Keratinocyte (primary cell): ENCODE measurements at regions not wholly inside any gene's neighbourhood (a gene's known extent, or its start where the extent isn't known, plus 50 kb on each side); places are given as distances from the start of the nearest gene placed in this dataset.

ENCODE experiments used
- DNase-seq: peaks from one replicate; pipeline ENCODE4 v3.0.0-alpha.2; 2011; ENCODE audit warnings: low read depth, missing footprints, low spot score
- FAIRE-seq: peaks from 2 replicates; lab custom pipeline; 2011; peaks lifted over from hg19 to GRCh38; lab: Jason Lieb, UNC
- H2AFZ ChIP-seq: 2 replicates; pipeline ENCODE4 v1.6.0; 2012; ENCODE audit warnings: low read length, control low read depth, inconsistent platforms; ENCODE audit not compliant: control insufficient read depth
- H3K27ac ChIP-seq: 2 replicates; pipeline ENCODE4 v1.5.1; 2011; ENCODE audit warnings: low read length; ENCODE audit not compliant: control insufficient read depth, insufficient read depth
- H3K27me3 ChIP-seq: 3 replicates; pipeline ENCODE4 v1.6.0; 2011; ENCODE audit warnings: low read length; ENCODE audit not compliant: control insufficient read depth, insufficient read depth; ENCODE audit errors: extremely low read depth
- H3K36me3 ChIP-seq, 2 experiments: 2 replicates in 1 of 2; 3 replicates in 1 of 2; pipeline ENCODE4 v1.5.1; 2011; ENCODE audit warnings: low read length in 2 of 2, mild to moderate bottlenecking in 1 of 2; ENCODE audit not compliant: control insufficient read depth in 2 of 2, insufficient read depth in 2 of 2; ENCODE audit errors: extremely low read depth in 1 of 2
- H3K4me1 ChIP-seq: 3 replicates; pipeline ENCODE4 v1.5.1; 2011; ENCODE audit warnings: low read length; ENCODE audit not compliant: control insufficient read depth, insufficient read depth; ENCODE audit errors: extremely low read depth
- H3K4me2 ChIP-seq: 3 replicates; pipeline ENCODE4 v1.6.0; 2011; ENCODE audit warnings: low read depth, low read length; ENCODE audit not compliant: control insufficient read depth, insufficient read depth; ENCODE audit errors: extremely low read depth
- H3K4me3 ChIP-seq, 3 experiments: fragments of 200-600 bp in 1 of 3; sonication (generic) in 1 of 3; 2 replicates in 2 of 3; 3 replicates in 1 of 3; pipeline ENCODE4 v1.5.1; 2011 to 2016; ENCODE audit warnings: low read length in 3 of 3, mild to moderate bottlenecking in 3 of 3, control low read depth in 2 of 3, inconsistent platforms in 1 of 3, low read depth in 1 of 3, mixed read lengths in 1 of 3, mixed run types in 1 of 3, moderate library complexity in 1 of 3; ENCODE audit not compliant: control insufficient read depth in 2 of 3, insufficient read depth in 2 of 3; ENCODE audit errors: extremely low read depth in 1 of 3
- H3K79me2 ChIP-seq: 2 replicates; pipeline ENCODE4 v1.6.0; 2012; ENCODE audit warnings: low read length; ENCODE audit not compliant: control insufficient read depth, insufficient read depth
- H3K9ac ChIP-seq: 3 replicates; pipeline ENCODE4 v1.6.0; 2011; ENCODE audit warnings: low read length; ENCODE audit not compliant: control insufficient read depth, insufficient read depth; ENCODE audit errors: extremely low read depth
- H3K9me1 ChIP-seq: 3 replicates; pipeline ENCODE4 v1.6.0; 2011; ENCODE audit warnings: low read length; ENCODE audit not compliant: control insufficient read depth, insufficient read depth; ENCODE audit errors: extremely low read depth
- H3K9me3 ChIP-seq: 2 replicates; pipeline ENCODE4 v1.5.1; 2012; ENCODE audit warnings: low read depth, low read length; ENCODE audit not compliant: control insufficient read depth
- H4K20me1 ChIP-seq: 3 replicates; pipeline ENCODE4 v1.6.0; 2011; ENCODE audit warnings: low read length; ENCODE audit not compliant: control insufficient read depth, insufficient read depth; ENCODE audit errors: extremely low read depth
- EZH2 ChIP-seq: IDR thresholded peaks from one replicate; pipeline ENCODE4 v1.6.1; 2012; ENCODE audit warnings: inconsistent platforms, mild to moderate bottlenecking, low read length, moderate library complexity
- dilution Hi-C: fragments of 300-500 bp; cut with MboI; formaldehyde crosslinking; loops from one replicate; pipeline ENCODE4 v1.7.0; 2020; ENCODE audit warnings: low sequenced_read_pairs; ENCODE audit not compliant: extremely low pct_ligation_motif_present
- TF ChIP-seq, protein P1 (sequence below), 3 experiments: IDR thresholded peaks in 1 of 3; conservative IDR thresholded peaks in 1 of 3; optimal IDR thresholded peaks in 1 of 3; 2 replicates in 2 of 3; 3 replicates in 1 of 3; pipeline versions ENCODE3 to v1.5.1; 2011; ENCODE audit warnings: low read length in 3 of 3, mild to moderate bottlenecking in 3 of 3, moderate library complexity in 2 of 3, control low read depth in 1 of 3, inconsistent platforms in 1 of 3; ENCODE audit not compliant: insufficient read depth in 2 of 3; ENCODE audit errors: extremely low read depth in 1 of 3

GRCh38 chr6:43954311-43955131, 172.7 kb downstream of the MRPL14 start:
- no peaks in the 10 kb centered on the region for H3K4me1 ChIP-seq
- H3K36me3 ChIP-seq: no peaks in the 10 kb centered on the region
- no peaks in the 10 kb centered on the region for H3K9me3 ChIP-seq
- dilution Hi-C loops: no loop called here
- no peaks in the 10 kb centered on the region for H3K27me3 ChIP-seq
- TF ChIP-seq, protein P1, sequence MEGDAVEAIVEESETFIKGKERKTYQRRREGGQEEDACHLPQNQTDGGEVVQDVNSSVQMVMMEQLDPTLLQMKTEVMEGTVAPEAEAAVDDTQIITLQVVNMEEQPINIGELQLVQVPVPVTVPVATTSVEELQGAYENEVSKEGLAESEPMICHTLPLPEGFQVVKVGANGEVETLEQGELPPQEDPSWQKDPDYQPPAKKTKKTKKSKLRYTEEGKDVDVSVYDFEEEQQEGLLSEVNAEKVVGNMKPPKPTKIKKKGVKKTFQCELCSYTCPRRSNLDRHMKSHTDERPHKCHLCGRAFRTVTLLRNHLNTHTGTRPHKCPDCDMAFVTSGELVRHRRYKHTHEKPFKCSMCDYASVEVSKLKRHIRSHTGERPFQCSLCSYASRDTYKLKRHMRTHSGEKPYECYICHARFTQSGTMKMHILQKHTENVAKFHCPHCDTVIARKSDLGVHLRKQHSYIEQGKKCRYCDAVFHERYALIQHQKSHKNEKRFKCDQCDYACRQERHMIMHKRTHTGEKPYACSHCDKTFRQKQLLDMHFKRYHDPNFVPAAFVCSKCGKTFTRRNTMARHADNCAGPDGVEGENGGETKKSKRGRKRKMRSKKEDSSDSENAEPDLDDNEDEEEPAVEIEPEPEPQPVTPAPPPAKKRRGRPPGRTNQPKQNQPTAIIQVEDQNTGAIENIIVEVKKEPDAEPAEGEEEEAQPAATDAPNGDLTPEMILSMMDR (optimal IDR thresholded peaks at IDR 0.05 in 1 of 3, IDR thresholded peaks at IDR 0.05 in 1 of 3, conservative IDR thresholded peaks at IDR 0.05 in 1 of 3; ENCODE audit: extremely low read depth in 1 of 3, insufficient read depth in 2 of 3, low read length in 3 of 3): no peak
- TF ChIP-seq EZH2: no peak
- H4K20me1 ChIP-seq: no peaks in the 10 kb centered on the region
- H3K9me1 ChIP-seq: no peaks in the 10 kb centered on the region
- H3K79me2 ChIP-seq: no peaks in the 10 kb centered on the region
- no peak overlapping the region for H3K27ac ChIP-seq
- DNase-seq: no peak
- no peak overlapping the region for H3K4me3 ChIP-seq
- H3K4me2 ChIP-seq: no peak overlapping the region
- no peak overlapping the region for H3K9ac ChIP-seq
- H2AFZ ChIP-seq: no peak overlapping the region
- no peak for FAIRE-seq

DNA sequence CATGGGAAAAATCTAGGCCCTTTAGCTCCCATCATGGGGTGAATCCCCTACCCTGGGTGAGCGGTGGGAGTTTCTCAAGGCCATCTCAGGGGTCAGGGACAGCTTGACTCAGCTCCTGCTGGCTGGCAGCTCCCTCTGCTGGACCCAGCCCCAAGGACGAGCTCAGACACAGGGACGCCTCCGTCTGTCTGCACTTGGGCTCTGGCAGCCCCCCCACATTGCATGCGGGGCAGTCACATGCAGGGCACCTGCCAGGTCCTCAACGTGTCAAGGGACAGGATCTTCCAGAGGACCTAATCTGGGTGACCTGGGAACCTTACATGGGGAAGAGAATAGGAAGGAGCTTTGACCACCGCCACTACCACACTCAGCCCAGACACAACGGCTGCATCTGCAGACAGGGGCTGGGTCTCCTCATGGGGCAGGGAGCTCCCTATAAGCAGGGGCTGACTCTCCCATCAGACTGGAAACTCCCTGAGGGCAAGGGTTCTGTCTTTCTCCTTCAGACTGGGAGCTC, 173.4 kb downstream of the MRPL14 start:
- FAIRE-seq (no peak), DNase-seq (no peak)
- no peaks in the 10 kb centered on the region for H3K36me3 ChIP-seq
- no peak overlapping the region for H2AFZ ChIP-seq
- dilution Hi-C loops: no loop called here
- no peak overlapping the region for H3K4me3 ChIP-seq
- no peak overlapping the region for H3K9ac ChIP-seq
- H3K9me3 ChIP-seq: no peaks in the 10 kb centered on the region
- no peaks in the 10 kb centered on the region for H4K20me1 ChIP-seq
- H3K27me3 ChIP-seq: no peaks in the 10 kb centered on the region
- H3K27ac ChIP-seq: no peak overlapping the region
- H3K79me2 ChIP-seq: no peaks in the 10 kb centered on the region
- H3K9me1 ChIP-seq: no peaks in the 10 kb centered on the region
- no peak overlapping the region for H3K4me2 ChIP-seq
- TF ChIP-seq, protein P1 (optimal IDR thresholded peaks at IDR 0.05 in 1 of 3, IDR thresholded peaks at IDR 0.05 in 1 of 3, conservative IDR thresholded peaks at IDR 0.05 in 1 of 3; ENCODE audit: extremely low read depth in 1 of 3, insufficient read depth in 2 of 3, low read length in 3 of 3): peak in 2 of 3 experiments; percentile 38 to 44
- no peak for TF ChIP-seq EZH2
- H3K4me1 ChIP-seq: no peaks in the 10 kb centered on the region
